HCT116 (cell line): ENCODE measurements at regions not wholly inside any gene's neighbourhood (a gene's known extent, or its start where the extent isn't known, plus 50 kb on each side); places are given as distances from the start of the nearest gene placed in this dataset.

ENCODE experiments used
- ATAC-seq: fragments of 200-7000 bp; cut with Tn5 transposase; 2 replicates; pipeline ENCODE4 v1.9.1; 2020; ENCODE audit warnings: mild to moderate bottlenecking, moderate library complexity
- BruUV-seq: library from RNA; stranded (reverse); fragments of 400-500 nt; replicated peaks from 2 replicates; lab custom pipeline; 2021; lab: Mats Ljungman, UMichigan
- CTCF ChIA-PET: fragments of 300-600 bp; sonication (Branson Sonifier 250); formaldehyde crosslinking; loops from one replicate; lab custom pipeline; 2021; ENCODE audit warnings: antibody characterized with exemption; lab: Charles Lee
- POLR2A ChIA-PET: fragments of 300-600, 350-600 bp; sonication (Branson Sonifier 250); formaldehyde crosslinking; loops from one replicate; lab custom pipeline; 2021; ENCODE audit warnings: antibody characterized with exemption; lab: Charles Lee
- RAD21 ChIA-PET, 2 experiments: fragments of 300-600 bp; sonication (Branson Sonifier 250); formaldehyde crosslinking; loops; one replicate each; lab custom pipeline; 2023; ENCODE audit warnings: low total read pairs in 2 of 2; ENCODE audit not compliant: uncharacterized antibody in 2 of 2, unreplicated experiment in 2 of 2, low non-redundant PET in 1 of 2; lab: Charles Lee
- DNase-seq: peaks from one replicate; pipeline ENCODE4 v3.0.0-alpha.2; 2010; ENCODE audit warnings: low read depth, low spot score
- H2AFZ ChIP-seq: fragments of 200-600 bp; shearing (Covaris generic), sonication (generic); 2 replicates; pipeline ENCODE4 v1.6.1; 2017; ENCODE audit warnings: low read depth, mixed run types, mixed read lengths, antibody characterized with exemption, low read length; ENCODE audit not compliant: poor library complexity, severe bottlenecking
- H3K27ac ChIP-seq: 2 replicates; pipeline ENCODE4 v1.5.1; 2012; ENCODE audit warnings: low read depth, low read length
- H3K27me3 ChIP-seq: fragments of 200-600 bp; sonication (generic); 2 replicates; pipeline ENCODE4 v1.6.1; 2016; ENCODE audit warnings: mixed run types, low read length, mixed read lengths; ENCODE audit not compliant: insufficient read depth
- H3K36me3 ChIP-seq, 2 experiments: fragments of 200-500 bp in 1 of 2; fragments of 200-600 bp in 1 of 2; sonication (Bioruptor generic) in 1 of 2; sonication (generic) in 1 of 2; 2 replicates each; pipeline versions ENCODE4 v1.5.1 to v1.6.1; 2014 to 2016; ENCODE audit warnings: low read length in 2 of 2, inconsistent platforms in 1 of 2, mixed read lengths in 1 of 2, mixed run types in 1 of 2; ENCODE audit not compliant: insufficient read depth in 2 of 2, control insufficient read depth in 1 of 2
- H3K4me1 ChIP-seq, 2 experiments: fragments of 200-600 bp in 1 of 2; sonication (generic) in 1 of 2; 2 replicates each; pipeline versions ENCODE4 v1.5.1 to v1.6.1; 2012 to 2017; ENCODE audit warnings: low read length in 2 of 2, inconsistent platforms in 1 of 2, mild to moderate bottlenecking in 1 of 2, mixed read lengths in 1 of 2, mixed run types in 1 of 2, moderate library complexity in 1 of 2; ENCODE audit not compliant: insufficient read depth in 2 of 2, control insufficient read depth in 1 of 2
- H3K4me2 ChIP-seq: fragments of 200-600 bp; sonication (generic); 2 replicates; pipeline ENCODE4 v1.6.1; 2017; ENCODE audit warnings: mixed run types, low read length, mixed read lengths
- H3K4me3 ChIP-seq, 2 experiments: fragments of 200-600 bp in 1 of 2; sonication (generic) in 1 of 2; replicated peaks in 1 of 2; 2 replicates each; pipeline ENCODE4 v1.5.1; 2011 to 2016; ENCODE audit warnings: low read length in 2 of 2, control low read depth in 1 of 2, low read depth in 1 of 2, mild to moderate bottlenecking in 1 of 2, mixed read lengths in 1 of 2, mixed run types in 1 of 2
- H3K79me2 ChIP-seq: fragments of 200-600 bp; sonication (generic); 2 replicates; pipeline ENCODE4 v1.6.1; 2017; ENCODE audit warnings: mild to moderate bottlenecking, mixed run types, low read length, moderate library complexity, mixed read lengths; ENCODE audit not compliant: insufficient read depth
- H3K9ac ChIP-seq: fragments of 200-600 bp; sonication (generic); 2 replicates; pipeline ENCODE4 v1.6.1; 2016; ENCODE audit warnings: low read length, mixed read lengths
- H3K9me2 ChIP-seq: fragments of 200-600 bp; sonication (generic), shearing (Covaris generic); 2 replicates; pipeline ENCODE4 v1.6.1; 2017; ENCODE audit warnings: mixed run types, mild to moderate bottlenecking, moderate library complexity; ENCODE audit not compliant: insufficient read depth
- H3K9me3 ChIP-seq, 2 experiments: fragments of 200-500 bp in 1 of 2; fragments of 200-600 bp in 1 of 2; sonication (Bioruptor generic) in 1 of 2; sonication (generic) in 1 of 2; 2 replicates each; pipeline ENCODE4 v1.6.1; 2014 to 2017; ENCODE audit warnings: low read length in 2 of 2, mixed read lengths in 2 of 2, inconsistent platforms in 1 of 2, low read depth in 1 of 2, mild to moderate bottlenecking in 1 of 2, mixed run types in 1 of 2, moderate library complexity in 1 of 2; ENCODE audit not compliant: control insufficient read depth in 1 of 2, insufficient read depth in 1 of 2
- H4K20me1 ChIP-seq: fragments of 200-600 bp; sonication (generic), shearing (Covaris generic); 2 replicates; pipeline ENCODE4 v1.6.1; 2017; ENCODE audit warnings: mixed run types, mild to moderate bottlenecking, moderate library complexity; ENCODE audit not compliant: insufficient read depth
- CBX3 ChIP-seq: IDR thresholded peaks from 2 replicates; pipeline ENCODE4 v1.6.1; 2012; ENCODE audit warnings: low read depth
- EGR1 ChIP-seq: IDR thresholded peaks from 2 replicates; pipeline ENCODE4 v1.6.1; 2012; ENCODE audit warnings: low read depth
- ELF1 ChIP-seq: IDR thresholded peaks from 2 replicates; pipeline ENCODE4 v1.6.1; 2012; ENCODE audit warnings: low read depth, borderline replicate concordance
- EZH2 ChIP-seq: fragments of 200-600 bp; sonication (generic); IDR thresholded peaks from 2 replicates; pipeline ENCODE4 v1.6.1; 2017; ENCODE audit warnings: antibody characterized with exemption, mixed run types
- EZH2phosphoT487 ChIP-seq: fragments of 200-600 bp; IDR thresholded peaks from 2 replicates; pipeline ENCODE4 v1.6.1; 2018; ENCODE audit warnings: antibody characterized with exemption, borderline replicate concordance
- JUND ChIP-seq: IDR thresholded peaks from 2 replicates; pipeline ENCODE4 v1.6.1; 2012
- POLR2AphosphoS5 ChIP-seq: IDR thresholded peaks from 2 replicates; pipeline ENCODE4 v1.6.1; 2011; ENCODE audit warnings: mild to moderate bottlenecking, low read depth, low read length, moderate library complexity
- RAD21 ChIP-seq: IDR thresholded peaks from 2 replicates; pipeline ENCODE4 v1.6.1; 2012; ENCODE audit warnings: low read depth, mild to moderate bottlenecking
- SIN3A ChIP-seq: IDR thresholded peaks from 2 replicates; pipeline ENCODE4 v1.6.1; 2012; ENCODE audit warnings: low read depth
- SP1 ChIP-seq: IDR thresholded peaks from 2 replicates; pipeline ENCODE4 v1.6.1; 2012; ENCODE audit warnings: low read depth
- SRF ChIP-seq: IDR thresholded peaks from 2 replicates; pipeline ENCODE4 v1.6.1; 2012; ENCODE audit warnings: low read depth
- TCF7L2 ChIP-seq: IDR thresholded peaks from 2 replicates; pipeline ENCODE4 v1.7.0; 2011; ENCODE audit warnings: borderline replicate concordance, inconsistent platforms; ENCODE audit not compliant: insufficient read depth, insufficient read length; ENCODE audit errors: extremely low read depth
- YY1 ChIP-seq: IDR thresholded peaks from 2 replicates; pipeline ENCODE4 v1.6.1; 2011; ENCODE audit warnings: low read length, low read depth, moderate library complexity, mild to moderate bottlenecking; ENCODE audit not compliant: insufficient replicate concordance; ENCODE audit errors: extremely low read depth
- ZFX ChIP-seq: fragments of 450-650 bp; IDR thresholded peaks from 2 replicates; pipeline ENCODE4 v1.6.1; 2017
- ZNF274 ChIP-seq: fragments of 200-500 bp; sonication (Bioruptor generic); IDR thresholded peaks from 2 replicates; pipeline ENCODE4 v1.6.1; 2014; ENCODE audit warnings: mild to moderate bottlenecking, low read depth, low read length, inconsistent platforms
- intact Hi-C: fragments of 100-400 bp; cut with micrococcal nuclease; formaldehyde crosslinking; loops from 2 replicates; pipeline ENCODE4 v1.10.0; 2022
- TF ChIP-seq, protein P1 (sequence below): IDR thresholded peaks from 2 replicates; pipeline ENCODE4 v1.6.1; 2012
- TF ChIP-seq, protein P2 (sequence below): IDR thresholded peaks from 2 replicates; pipeline ENCODE4 v1.6.1; 2012
- TF ChIP-seq, protein P3 (sequence below): IDR thresholded peaks from 2 replicates; pipeline ENCODE4 v1.6.1; 2012; ENCODE audit warnings: low read depth
- TF ChIP-seq, protein P4 (sequence below): IDR thresholded peaks from 2 replicates; pipeline ENCODE4 v1.6.1; 2011; ENCODE audit warnings: mild to moderate bottlenecking, low read length, moderate library complexity; ENCODE audit not compliant: insufficient replicate concordance; ENCODE audit errors: extremely low read depth
- TF ChIP-seq, protein P5 (sequence below), 3 experiments: fragments of 200-600 bp in 1 of 3; sonication (generic) in 1 of 3; IDR thresholded peaks in 2 of 3; conservative IDR thresholded peaks in 1 of 3; 2 replicates each; pipeline ENCODE4 v1.5.1; 2012 to 2017; ENCODE audit warnings: low read depth in 2 of 3, low read length in 2 of 3, antibody characterized with exemption in 1 of 3, borderline replicate concordance in 1 of 3, control low read depth in 1 of 3, mild to moderate bottlenecking in 1 of 3, mixed read lengths in 1 of 3, mixed run types in 1 of 3, moderate library complexity in 1 of 3; ENCODE audit not compliant: insufficient read depth in 1 of 3

DNA sequence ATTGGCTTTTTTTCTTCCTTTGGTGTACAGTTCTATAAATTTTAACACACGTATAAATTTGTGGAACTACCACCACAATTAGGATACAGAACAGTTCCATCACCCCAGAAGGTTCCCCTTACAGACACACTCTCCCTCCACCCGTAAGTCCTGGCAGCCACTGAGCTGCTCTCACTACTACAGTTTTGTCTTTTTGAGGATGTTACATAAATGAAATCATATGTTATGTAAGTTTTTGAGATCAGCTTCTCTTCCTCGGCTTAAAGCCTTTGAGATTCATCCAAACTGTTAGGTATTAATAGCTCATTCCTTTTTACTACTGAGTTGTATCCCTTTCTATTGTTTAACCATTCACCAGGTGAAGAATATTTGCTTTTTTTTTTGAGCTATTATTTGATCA is 74.3 kb upstream of the SLC24A4 start:
- intact Hi-C loops, result no loop called here
- peaks cover 9 to 13% of the 10 kb centered on the region in 2 experiments for H3K4me1 ChIP-seq
- no peaks in the 10 kb centered on the region for H3K27me3 ChIP-seq
- no peak overlapping the region for H3K9ac ChIP-seq
- no peak overlapping the region for H3K4me2 ChIP-seq
- H3K9me2 ChIP-seq, result no peaks in the 10 kb centered on the region
- ATAC-seq (no peak), DNase-seq (no peak)
- H3K4me3 ChIP-seq, result no peak overlapping the region
- TF ChIP-seq EGR1 (no peak), ELF1 (no peak), CBX3 (no peak), SIN3A (no peak), JUND (no peak), SRF (no peak), TCF7L2 (no peak), POLR2AphosphoS5 (no peak), EZH2 (no peak), YY1 (no peak), EZH2phosphoT487 (no peak), ZNF274 (no peak), SP1 (no peak), RAD21 (no peak), ZFX (no peak)
- TF ChIP-seq, protein P1, sequence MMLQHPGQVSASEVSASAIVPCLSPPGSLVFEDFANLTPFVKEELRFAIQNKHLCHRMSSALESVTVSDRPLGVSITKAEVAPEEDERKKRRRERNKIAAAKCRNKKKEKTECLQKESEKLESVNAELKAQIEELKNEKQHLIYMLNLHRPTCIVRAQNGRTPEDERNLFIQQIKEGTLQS, result no peak
- TF ChIP-seq, protein P2, sequence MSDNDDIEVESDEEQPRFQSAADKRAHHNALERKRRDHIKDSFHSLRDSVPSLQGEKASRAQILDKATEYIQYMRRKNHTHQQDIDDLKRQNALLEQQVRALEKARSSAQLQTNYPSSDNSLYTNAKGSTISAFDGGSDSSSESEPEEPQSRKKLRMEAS, result no peak
- TF ChIP-seq, protein P3, sequence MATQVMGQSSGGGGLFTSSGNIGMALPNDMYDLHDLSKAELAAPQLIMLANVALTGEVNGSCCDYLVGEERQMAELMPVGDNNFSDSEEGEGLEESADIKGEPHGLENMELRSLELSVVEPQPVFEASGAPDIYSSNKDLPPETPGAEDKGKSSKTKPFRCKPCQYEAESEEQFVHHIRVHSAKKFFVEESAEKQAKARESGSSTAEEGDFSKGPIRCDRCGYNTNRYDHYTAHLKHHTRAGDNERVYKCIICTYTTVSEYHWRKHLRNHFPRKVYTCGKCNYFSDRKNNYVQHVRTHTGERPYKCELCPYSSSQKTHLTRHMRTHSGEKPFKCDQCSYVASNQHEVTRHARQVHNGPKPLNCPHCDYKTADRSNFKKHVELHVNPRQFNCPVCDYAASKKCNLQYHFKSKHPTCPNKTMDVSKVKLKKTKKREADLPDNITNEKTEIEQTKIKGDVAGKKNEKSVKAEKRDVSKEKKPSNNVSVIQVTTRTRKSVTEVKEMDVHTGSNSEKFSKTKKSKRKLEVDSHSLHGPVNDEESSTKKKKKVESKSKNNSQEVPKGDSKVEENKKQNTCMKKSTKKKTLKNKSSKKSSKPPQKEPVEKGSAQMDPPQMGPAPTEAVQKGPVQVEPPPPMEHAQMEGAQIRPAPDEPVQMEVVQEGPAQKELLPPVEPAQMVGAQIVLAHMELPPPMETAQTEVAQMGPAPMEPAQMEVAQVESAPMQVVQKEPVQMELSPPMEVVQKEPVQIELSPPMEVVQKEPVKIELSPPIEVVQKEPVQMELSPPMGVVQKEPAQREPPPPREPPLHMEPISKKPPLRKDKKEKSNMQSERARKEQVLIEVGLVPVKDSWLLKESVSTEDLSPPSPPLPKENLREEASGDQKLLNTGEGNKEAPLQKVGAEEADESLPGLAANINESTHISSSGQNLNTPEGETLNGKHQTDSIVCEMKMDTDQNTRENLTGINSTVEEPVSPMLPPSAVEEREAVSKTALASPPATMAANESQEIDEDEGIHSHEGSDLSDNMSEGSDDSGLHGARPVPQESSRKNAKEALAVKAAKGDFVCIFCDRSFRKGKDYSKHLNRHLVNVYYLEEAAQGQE, result no peak
- TF ChIP-seq, protein P4, sequence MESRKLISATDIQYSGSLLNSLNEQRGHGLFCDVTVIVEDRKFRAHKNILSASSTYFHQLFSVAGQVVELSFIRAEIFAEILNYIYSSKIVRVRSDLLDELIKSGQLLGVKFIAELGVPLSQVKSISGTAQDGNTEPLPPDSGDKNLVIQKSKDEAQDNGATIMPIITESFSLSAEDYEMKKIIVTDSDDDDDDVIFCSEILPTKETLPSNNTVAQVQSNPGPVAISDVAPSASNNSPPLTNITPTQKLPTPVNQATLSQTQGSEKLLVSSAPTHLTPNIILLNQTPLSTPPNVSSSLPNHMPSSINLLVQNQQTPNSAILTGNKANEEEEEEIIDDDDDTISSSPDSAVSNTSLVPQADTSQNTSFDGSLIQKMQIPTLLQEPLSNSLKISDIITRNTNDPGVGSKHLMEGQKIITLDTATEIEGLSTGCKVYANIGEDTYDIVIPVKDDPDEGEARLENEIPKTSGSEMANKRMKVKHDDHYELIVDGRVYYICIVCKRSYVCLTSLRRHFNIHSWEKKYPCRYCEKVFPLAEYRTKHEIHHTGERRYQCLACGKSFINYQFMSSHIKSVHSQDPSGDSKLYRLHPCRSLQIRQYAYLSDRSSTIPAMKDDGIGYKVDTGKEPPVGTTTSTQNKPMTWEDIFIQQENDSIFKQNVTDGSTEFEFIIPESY, result no peak
- TF ChIP-seq, protein P5, sequence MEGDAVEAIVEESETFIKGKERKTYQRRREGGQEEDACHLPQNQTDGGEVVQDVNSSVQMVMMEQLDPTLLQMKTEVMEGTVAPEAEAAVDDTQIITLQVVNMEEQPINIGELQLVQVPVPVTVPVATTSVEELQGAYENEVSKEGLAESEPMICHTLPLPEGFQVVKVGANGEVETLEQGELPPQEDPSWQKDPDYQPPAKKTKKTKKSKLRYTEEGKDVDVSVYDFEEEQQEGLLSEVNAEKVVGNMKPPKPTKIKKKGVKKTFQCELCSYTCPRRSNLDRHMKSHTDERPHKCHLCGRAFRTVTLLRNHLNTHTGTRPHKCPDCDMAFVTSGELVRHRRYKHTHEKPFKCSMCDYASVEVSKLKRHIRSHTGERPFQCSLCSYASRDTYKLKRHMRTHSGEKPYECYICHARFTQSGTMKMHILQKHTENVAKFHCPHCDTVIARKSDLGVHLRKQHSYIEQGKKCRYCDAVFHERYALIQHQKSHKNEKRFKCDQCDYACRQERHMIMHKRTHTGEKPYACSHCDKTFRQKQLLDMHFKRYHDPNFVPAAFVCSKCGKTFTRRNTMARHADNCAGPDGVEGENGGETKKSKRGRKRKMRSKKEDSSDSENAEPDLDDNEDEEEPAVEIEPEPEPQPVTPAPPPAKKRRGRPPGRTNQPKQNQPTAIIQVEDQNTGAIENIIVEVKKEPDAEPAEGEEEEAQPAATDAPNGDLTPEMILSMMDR (IDR thresholded peaks at IDR 0.05 in 2 of 3, conservative IDR thresholded peaks at IDR 0.05 in 1 of 3; ENCODE audit: borderline replicate concordance in 1 of 3, insufficient read depth in 1 of 3, low read depth in 2 of 3, low read length in 2 of 3), result no peak
- CTCF ChIA-PET, result no interaction called here
- POLR2A ChIA-PET, result no interaction called here
- no peak overlapping the region for H3K27ac ChIP-seq
- no peaks in the 10 kb centered on the region for H3K36me3 ChIP-seq
- no peaks in the 10 kb centered on the region for H3K79me2 ChIP-seq
- RAD21 ChIA-PET, result no interaction called here
- H2AFZ ChIP-seq, result no peak overlapping the region
- H3K9me3 ChIP-seq, result peaks cover 8 to 22% of the 10 kb centered on the region in 2 experiments; a peak in 2 of 4 replicates
- H4K20me1 ChIP-seq, result no peaks in the 10 kb centered on the region
- BruUV-seq, result no TSS peak
